Activated naive CD8-positive, alpha-beta T cell treated with anti-CD3 and anti-CD28 coated beads, Interleukin-2, amount 50 U/mL, for 16 hours (primary cell): ENCODE measurements at regions not wholly inside any gene's neighbourhood (a gene's known extent, or its start where the extent isn't known, plus 50 kb on each side); places are given as distances from the start of the nearest gene placed in this dataset.

Experiments
- DNase-seq: peaks from one replicate; pipeline ENCODE4 v3.0.0-alpha.2; 2020; ENCODE audit warnings: low read depth, low spot score

DNA sequence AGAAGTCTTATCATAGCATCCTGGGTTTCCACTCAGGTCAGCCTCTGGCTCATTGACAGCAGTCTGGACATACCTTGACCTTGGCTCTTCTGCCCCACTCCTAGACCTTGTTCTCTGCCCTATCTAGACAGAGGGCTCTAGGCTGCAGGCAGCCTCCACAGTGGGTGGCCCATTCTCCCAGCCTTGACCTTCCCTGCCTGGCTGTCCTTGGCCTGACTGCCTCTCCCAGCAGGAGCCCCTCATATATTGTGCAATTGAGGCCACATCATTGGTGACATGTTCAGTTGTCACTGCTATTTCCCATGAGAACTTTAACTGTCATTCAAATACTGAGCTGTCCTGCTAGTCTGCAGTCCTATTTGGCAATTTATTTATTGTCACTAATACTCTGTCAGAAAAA, 503.4 kb downstream of the PLXNA4 start:
- DNase-seq: no peak

DNA sequence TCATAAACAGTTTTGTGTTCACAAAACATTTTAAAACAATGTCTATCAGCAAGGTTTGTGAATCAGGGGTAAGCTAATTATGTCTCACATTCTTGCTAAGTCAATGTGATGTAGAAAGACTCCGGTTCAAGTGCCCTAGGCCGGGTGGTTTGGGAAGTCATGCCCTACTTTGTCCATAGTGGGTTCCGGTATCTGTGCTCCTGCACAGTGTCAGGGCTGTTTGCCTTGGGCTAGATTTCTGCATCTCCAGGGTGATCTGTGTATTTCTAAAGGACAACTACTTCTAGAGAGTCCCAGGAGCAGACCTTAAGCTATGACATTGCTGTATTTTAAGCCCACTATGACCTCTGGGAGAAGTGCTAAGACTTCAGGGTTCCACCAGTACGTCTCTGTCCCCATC, 504.1 kb downstream of the PLXNA4 start:
- DNase-seq: no peak

DNA sequence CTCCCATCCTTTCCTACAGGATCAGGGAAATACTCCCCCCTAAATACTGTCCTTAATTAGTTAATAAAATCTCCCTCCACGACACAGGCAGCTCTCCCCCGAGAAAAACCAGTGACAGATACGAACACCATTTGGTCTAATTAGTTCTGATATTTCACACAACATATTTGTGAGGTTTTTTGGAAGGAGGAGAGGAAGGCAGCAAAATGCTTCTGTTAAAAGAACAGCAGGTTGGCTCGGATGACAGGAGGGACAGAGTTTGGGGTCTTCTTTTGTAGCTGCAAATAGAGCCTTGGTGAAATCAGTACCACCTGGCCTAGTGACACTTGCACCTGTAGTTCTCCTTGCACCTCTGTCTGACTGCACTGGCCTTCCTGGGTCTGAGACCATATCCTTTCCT, 507.0 kb downstream of the PLXNA4 start:
- DNase-seq: no peak

DNA sequence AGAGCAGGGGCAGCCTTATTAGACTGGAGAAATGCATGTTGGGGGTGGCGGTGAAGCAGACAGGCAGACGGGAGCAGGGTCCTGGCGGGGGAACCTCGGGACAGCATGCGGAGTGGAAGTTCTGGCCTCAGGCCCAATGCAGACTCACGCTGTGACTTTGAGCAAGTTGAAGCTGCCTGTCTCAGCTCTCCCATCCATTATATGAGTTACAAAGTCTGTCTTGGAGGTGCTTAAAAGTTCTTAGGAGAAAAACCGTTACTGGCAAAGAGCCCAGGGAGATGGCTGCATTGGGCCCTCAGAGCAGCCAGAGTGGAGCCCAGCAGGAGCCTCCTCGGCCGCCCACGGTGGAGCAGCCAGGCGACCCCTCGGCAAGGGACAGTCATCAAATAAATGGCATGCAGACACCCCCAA, 509.5 kb downstream of the PLXNA4 start:
- DNase-seq: no peak

DNA sequence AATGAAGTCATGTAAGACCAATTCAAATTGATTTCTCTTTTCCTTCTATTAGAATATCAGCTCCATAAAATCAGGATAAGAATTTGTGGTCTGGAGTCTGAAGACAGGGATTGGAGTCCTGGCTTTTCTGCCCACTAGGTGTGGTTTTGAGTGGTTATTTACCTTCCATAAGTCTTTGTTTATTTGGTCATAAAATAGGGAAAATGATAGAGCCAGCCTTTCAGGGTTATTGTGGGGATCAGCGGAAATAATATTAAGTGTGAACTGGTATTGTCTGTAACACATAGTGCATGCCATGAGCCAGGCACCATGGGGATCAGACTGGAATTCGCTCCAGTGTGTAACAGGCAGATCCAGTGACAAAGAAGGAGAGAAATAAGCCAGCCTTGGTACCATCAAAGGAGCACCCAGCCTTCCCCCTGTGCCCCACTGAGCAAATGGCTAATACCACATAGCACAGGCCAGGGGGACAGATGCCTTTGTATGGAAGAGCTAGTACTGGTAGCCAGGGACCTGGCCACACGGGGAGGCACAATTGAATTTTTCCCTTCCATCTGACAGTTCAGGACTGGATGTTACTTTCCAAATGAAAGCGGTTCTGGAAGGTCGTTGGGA, 509.7 kb upstream of the PODXL start:
- no peak for DNase-seq

GRCh38 chr7:132065193-132065988, 509.0 kb upstream of the PODXL start:
- DNase-seq: no peak

DNA sequence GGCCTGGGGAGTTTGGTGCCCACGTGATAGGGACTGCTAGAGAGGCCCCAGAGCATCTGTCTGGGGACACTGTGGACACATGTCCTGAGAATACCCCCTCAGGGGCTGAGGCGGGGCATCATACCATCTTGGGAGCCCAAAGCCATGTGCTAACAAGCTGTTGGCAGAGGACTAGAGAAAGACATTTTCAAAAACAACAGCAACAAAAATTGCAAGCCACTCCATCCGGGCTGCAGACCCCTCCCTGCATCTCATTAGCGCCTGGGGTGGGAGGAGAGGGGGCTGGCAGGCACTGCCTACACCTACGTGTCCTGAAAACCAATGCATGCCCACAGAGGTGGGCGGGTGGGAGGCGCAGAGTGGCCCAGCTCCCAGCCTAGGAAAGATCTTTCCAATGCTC, 507.4 kb upstream of the PODXL start:
- no peak for DNase-seq

- no peak for DNase-seq
These were observed 505.5 kb upstream of the PODXL start for GRCh38 chr7:132061937-132062336.

DNA sequence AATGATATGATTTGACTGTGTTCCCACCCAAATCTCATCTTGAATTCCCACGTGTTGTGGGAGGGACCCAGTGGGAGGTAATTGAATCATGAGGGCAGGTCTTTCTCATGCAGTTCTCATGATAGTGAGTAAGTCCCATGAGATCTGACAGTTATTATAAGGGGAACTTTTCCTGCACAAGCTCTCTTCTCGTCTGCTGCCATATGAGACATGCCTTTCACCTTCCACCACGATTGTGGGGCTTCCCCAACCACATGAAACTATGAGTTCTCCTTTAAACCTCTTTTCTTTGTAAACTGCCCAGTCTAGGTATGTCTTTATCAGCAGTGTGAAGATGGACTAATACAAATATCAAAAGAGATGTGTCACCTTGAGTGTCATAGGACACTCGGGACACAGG, 502.7 kb upstream of the PODXL start:
- DNase-seq: no peak

DNA sequence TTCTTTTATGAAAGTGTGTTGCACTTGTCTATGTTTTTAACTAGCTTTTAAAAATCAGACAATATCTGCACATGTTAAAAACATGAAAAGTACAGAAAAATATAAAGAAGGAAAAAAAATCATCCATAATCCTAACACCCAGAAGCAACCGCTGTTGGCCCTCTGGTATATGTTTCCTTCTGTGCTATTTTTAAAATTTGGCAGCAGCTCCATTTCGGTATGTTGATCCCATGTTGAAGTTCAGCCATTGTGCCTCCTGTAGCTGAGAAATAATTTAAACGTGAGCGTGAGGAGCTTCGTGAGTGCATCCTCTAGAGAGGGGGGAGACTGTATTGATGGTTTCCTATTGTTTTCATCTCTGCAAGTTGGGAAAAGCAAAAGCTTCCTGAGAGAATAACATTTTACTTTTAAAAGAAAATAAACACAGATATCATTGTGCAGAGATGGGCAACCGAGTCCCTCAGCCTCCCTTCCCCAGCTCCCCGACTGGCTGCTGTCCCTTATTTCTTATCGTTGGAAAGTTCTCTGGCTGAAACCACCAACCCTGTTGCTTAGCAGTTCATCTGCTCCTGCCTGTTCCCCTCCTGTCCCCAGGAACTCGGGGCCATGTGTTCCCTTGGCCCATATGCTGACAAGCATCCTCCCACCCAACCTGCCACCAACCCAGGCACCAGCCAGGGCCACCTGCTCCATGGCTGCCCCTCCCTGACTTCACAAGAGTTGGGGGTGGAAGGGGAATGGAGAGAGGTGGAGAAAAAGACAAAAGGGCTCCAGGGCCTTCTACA, 499.1 kb upstream of the PODXL start:
- DNase-seq: no peak

- no peak for DNase-seq
These were observed 497.4 kb upstream of the PODXL start for GRCh38 chr7:132053871-132054270.

DNA sequence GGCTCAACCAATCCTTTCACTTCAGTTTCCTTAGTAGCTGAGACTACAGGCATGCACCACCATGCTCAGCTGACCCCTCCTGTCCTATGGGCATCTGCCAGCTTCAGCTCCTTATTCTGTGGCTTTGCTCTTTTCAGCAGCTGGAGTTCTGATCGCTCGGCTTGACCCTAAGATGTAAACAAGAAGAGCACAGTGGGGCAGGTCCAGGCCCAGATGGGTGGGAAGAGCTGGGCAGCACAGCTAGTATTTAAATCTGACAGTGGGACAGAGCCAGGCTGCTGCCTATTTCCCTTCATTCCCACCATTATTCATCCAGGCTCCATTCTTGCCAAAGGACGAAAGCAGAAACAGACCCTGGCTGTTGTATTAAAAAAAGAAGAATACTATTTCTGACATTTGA, 494.9 kb upstream of the PODXL start:
- no peak for DNase-seq

- no peak for DNase-seq
These were observed 493.3 kb upstream of the PODXL start for GRCh38 chr7:132049462-132050304.

DNA sequence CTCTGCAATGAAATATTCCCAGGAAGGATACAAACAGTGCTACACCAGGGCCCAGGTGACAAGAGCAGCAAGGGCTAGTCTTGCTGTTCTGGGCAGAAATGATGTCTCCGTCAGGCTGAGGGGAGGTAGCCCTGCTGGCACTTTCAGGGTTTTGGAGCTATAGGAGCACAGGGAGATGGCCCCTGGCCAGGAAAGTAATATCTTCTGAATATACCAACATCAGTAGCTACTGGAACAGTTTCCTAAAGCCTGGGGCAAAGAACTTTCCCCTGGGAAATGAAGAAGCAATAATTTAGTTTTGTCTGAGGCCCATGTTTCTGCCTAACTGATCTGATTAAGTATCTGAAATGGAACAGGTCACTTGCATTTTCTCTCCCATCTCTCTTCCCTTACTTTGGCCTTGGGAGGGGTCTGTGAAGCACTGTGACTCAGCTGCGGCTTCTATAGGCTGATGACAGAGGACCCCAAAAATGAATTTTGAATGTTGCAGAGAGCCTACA, 489.1 kb upstream of the PODXL start:
- no peak for DNase-seq

DNA sequence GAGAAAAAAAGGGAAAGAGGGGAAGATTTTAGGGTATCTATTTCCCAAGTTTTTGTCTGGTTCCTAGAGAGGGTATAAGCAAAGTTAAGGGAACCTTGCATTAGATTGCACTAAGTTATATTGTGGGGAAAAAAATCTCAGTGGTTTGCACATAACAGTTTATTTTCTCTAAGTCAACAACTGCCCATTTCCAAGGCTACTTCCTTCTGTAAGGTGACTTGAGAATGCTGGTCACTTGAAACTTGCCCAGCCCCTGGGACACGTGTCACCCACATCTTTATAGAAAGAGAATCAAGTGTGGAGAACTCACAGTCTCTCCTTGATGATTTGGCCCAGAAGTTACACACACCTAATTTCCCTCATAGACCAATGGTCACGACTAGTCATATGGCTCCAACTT, 488.6 kb upstream of the PODXL start:
- no peak for DNase-seq

- DNase-seq: no peak
These were observed 487.8 kb upstream of the PODXL start for GRCh38 chr7:132044247-132044646.

GRCh38 chr7:132041108-132041507, 484.7 kb upstream of the PODXL start:
- DNase-seq: no peak

DNA sequence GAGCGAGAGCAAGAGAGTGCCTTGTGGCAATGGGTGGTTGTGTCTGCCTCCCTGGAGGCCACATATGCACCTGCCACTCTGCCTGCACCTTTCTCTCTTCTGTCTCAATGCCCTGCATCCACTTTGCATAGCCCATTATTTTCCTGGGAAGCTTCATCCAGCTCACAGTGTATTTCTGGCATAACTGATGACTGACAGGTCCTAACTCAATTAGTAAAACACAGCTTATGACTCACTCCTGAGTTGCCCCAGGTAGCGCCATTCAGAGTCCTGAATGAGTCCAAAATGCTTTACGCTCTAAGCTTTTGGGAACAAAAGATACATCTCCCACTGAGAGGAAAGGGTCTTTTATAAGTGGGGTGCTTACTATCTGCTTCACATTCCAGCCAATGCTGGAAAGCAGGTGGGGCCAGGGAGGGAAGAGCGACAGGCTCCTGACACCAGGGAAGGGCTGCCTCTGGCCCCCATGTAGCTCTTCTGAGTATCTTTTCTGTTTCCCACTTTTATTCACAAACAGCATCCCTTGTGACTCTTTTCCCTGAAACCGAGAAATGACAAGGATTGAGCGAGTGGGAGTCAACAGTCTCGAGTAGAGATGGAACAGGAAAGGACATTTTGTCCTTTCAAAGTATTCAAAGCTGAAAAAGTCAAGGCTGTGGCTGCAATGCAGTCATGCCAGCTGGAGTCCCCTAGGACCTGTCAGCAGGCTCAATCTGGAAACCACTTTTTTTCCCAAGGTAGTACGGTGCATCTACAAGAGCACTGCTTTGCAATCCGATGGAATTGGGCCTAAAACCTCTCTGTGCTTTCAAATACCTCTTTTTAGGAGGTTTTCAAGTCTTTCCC, 479.3 kb upstream of the PODXL start:
- DNase-seq: no peak

GRCh38 chr7:132034748-132035416, 478.5 kb upstream of the PODXL start:
- no peak for DNase-seq

DNA sequence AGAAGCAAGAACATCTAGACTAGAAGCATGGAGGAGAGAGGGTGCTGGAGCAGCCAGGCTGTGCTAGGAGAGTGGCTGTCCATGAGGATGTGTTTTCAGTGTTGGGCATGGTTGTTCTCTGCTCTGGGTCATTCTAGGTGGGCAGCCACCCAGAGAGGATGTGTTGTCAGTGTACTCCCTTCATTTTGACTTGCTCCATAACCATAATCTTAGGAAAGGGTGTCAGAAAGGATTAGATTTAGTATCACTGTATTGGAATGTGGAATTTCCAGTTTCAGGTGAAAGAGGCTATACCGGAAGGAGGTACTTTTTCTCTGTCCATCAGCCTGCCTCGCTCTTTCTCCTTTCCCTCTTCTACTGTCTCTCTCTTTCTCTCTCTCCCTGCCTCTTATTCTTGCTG, 474.5 kb upstream of the PODXL start:
- DNase-seq: no peak
